GM12892 (cell line): ENCODE measurements at regions not wholly inside any gene's neighbourhood (a gene's known extent, or its start where the extent isn't known, plus 50 kb on each side); places are given as distances from the start of the nearest gene placed in this dataset.
"Not testable (repeated sequence)": the region's sequence is repeated elsewhere in the genome, so short reads cannot be mapped to it uniquely, and the experiment has no call there.

Experiments used
- DNase-seq: peaks from one replicate; pipeline ENCODE4 v3.0.0; 2011; ENCODE audit not compliant: insufficient read length
- FAIRE-seq: peaks from 2 replicates; lab custom pipeline; 2011; peaks lifted over from hg19 to GRCh38; lab: Jason Lieb, UNC
- POLR2A ChIP-seq: IDR thresholded peaks from 2 replicates; pipeline ENCODE4 v1.6.1; 2011; ENCODE audit warnings: low read depth, low read length, control low read depth
- POLR2AphosphoS5 ChIP-seq: IDR thresholded peaks from 2 replicates; pipeline ENCODE4 v1.6.1; 2011; ENCODE audit warnings: low read depth, low read length, control low read depth
- TAF1 ChIP-seq: IDR thresholded peaks from 2 replicates; pipeline ENCODE4 v1.6.1; 2011; ENCODE audit warnings: low read depth, mild to moderate bottlenecking, control low read depth, low read length, borderline replicate concordance

DNA sequence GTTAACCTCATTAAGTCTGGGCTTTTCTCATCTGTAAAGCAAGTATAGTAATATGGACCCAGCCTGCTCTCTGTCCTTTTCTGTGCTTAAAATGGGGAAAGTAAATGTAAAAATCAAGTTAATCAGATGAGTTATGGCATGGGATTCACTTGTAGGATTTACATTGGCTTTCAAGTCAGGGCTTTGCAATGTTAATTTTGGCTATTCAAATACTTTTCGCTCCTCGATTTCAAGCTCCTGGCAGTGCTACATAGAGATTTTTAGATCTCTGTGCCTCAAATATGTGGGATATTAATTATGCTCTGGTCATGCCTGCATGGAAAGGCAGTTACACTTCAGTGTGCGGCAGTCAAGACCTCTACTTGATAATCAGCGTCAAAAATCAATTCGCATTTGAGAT, 709.8 kb downstream of the LTN1 start:
- TF ChIP-seq POLR2AphosphoS5 (no peak), POLR2A (no peak), TAF1 (no peak)
- FAIRE-seq = no peak
- no peak for DNase-seq

DNA sequence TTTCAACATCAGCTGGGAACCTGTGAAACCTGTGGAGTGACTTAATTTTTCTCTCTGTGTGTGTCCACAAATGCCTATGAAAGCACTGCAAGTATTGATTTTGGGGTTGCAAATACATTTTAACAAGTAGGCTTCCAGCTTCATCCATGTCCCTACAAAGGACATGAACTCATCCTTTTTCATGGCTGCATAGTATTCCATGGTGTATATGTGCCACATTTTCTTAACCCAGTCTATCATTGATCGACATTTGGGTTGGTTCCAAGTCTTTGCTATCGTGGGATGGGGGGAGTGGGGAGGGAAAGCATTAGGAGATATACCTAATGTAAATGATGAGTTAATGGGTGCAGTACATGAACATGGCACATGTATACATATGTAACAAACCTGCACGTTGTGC, 711.3 kb downstream of the LTN1 start:
- FAIRE-seq, DNase-seq: not testable (repeated sequence)

DNA sequence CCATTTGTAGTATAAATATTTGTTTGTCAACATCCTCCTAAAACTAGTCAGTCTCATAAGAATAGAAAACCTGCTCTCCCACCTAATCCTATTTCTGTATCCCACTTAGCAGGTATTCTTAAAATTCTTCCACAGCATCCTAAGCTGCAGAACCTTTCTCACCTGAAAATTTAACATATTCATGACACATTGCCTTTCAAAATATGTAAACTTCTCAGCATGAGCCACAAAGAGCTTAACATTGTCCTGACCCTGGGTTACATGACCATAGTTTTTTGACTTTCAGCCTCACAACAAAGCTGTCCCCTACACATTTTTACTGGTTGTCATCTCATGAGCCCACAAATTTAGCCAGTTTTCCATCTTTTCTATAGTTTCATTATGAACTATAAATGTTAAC, 712.1 kb downstream of the LTN1 start:
- FAIRE-seq = no peak
- TF ChIP-seq POLR2AphosphoS5 (no peak), POLR2A (no peak), TAF1 (no peak)
- no peak for DNase-seq

DNA sequence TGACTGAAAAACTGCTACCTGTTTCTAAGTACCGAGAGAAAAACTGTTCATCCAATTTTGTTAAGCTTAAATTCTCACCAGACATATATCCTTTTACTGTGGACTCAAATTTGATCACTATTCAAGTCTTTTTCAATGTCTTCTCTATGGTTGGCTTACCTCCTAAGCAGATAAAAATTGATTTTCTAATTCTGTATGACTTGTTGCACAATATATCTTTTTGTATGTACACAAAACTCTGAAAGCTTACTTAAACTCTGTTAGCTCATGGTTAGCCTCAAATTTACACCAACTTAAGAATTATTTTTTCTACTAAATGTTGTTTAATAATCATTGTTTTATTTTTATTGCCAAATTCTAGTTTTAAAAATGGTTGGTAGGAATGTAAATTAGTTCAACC, 715.4 kb downstream of the LTN1 start:
- DNase-seq (no peak), FAIRE-seq (no peak)
- TF ChIP-seq POLR2AphosphoS5 (no peak), POLR2A (no peak), TAF1 (no peak)

DNA sequence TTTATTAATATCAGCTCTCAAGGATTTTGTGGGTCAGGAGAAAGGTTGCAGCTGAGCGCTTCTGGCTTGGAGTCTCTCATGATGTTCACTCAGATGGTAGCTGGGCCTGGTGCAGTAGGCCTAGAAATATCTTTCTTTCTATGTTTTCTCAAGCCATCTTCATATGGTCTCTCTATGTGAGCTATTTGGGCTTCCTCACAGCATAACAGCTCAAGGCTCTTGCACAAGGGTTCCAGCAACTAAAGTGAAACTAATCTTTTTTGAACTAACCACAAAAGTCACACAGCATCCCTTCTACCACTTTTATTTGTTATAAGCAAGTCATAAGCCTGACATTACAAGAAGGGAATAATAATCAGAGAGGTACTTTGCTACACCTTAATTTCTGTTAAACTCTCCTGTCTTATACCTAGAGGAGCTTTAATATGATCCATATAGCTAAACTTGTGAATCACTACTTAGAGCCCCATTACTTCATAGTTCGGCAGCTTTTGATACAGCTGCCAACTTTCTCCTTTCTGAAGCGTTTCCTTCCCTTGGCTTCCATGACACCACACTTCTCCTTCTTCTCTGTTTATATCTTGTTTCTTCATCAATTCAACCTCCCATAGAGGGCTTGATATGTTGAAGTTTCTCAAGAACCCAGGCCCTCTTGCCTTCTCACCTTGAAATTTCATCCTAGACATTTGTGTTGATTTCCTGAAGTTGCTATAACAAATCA, 720.2 kb downstream of the LTN1 start:
- FAIRE-seq (no peak), DNase-seq (no peak)
- TF ChIP-seq POLR2AphosphoS5 (no peak), POLR2A (no peak), TAF1 (no peak)

DNA sequence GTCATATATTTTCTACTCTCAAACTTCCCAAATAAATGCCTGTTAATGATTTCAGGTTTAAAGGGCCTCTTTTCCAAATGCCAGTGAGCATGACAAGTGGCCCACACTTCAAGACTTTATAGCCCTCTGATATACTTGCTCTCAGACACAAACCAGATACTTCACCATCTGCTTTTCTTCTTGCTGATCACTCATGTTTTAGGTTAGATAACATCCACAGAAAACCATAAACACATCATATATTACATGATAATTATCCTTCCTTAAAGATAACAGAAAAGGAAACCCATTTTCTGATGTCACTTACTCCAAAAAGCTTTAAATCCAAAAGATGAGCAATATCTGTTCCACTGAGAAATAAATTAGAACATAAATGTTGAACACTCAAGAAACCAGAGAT, 723.5 kb downstream of the LTN1 start:
- FAIRE-seq (no peak), DNase-seq (no peak)
- TF ChIP-seq POLR2AphosphoS5 (no peak), TAF1 (no peak), POLR2A (no peak)

DNA sequence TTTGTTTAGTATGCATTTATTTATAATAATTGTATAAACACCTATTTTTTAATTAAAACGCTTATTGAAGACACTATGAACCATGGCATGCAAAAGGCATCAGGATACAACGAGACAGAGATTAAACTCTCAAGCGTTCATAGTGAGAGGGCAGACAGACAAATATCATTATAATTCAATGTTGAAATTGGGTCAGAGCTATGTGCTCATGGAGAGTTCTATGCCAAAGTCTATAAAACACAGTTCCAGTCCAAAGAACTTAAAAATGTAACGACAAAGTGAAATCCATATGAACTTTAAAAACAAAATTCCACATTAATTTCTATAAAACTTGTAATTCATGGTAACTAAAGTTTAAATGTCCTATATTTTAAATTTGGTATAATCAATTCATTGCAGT, 724.0 kb downstream of the LTN1 start:
- no peak for TF ChIP-seq TAF1
- TF ChIP-seq POLR2AphosphoS5 = no peak
- TF ChIP-seq POLR2A = no peak
- FAIRE-seq = no peak
- DNase-seq = no peak

DNA sequence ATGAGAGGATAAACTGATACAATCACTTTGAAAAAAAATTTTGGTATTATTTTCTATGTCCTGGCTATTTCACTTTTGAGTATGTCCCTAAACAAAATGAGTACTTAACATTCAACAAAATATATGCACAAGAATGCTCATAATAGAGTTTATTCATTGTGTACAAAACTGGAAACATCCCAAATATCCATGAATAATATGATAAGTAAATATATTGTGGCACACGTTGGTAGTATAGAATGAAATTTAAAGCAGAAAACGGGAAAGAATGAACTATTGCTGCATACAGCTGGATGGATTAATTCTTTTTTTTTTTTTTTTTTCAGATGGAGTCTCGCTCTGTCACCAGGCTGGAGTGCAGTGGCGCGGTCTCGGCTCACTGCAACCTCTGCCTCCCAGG, 725.2 kb downstream of the LTN1 start:
- no peak for FAIRE-seq
- TF ChIP-seq POLR2A (no peak), TAF1 (no peak), POLR2AphosphoS5 (no peak)
- no peak for DNase-seq

DNA sequence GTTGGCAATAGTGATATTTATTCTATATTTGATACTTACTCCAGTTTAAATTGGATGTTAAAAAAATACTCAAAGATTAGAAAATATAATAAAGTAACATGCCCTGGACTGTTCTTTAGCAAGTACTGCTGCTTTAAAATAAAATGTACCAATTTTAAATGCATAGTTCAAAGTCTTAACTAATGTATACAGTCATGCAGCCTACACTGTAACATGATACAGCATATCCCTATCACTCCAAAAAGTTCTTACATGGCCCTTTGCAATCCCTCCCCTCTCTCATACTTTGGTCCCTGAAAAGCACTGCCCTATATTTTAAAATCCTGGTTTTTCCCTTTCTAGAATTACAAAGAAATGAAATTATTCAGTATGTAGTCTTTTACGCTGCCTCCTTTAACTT, 726.6 kb downstream of the LTN1 start:
- no peak for DNase-seq
- TF ChIP-seq TAF1 (no peak), POLR2A (no peak), POLR2AphosphoS5 (no peak)
- no peak for FAIRE-seq

DNA sequence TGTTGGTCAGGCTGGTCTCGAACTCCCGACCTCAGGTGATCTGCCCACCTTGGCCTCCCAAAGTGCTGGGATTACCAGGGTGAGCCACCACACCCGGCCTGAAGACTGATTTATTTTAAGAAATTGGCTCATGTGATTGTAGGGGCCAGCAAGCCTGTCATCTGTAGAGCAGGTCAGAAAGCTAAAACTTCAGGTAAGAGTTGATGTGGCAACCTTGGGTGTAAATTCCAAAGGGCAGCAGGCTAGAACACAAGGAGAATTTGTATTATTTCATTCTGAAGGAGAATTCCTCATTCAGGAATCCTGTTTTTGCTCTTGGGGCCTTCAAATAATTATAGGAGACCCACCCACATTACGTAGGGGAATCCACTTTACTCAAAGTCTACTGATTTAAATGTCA, 728.7 kb downstream of the LTN1 start:
- no peak for FAIRE-seq
- TF ChIP-seq POLR2AphosphoS5 (no peak), POLR2A (no peak), TAF1 (no peak)

DNA sequence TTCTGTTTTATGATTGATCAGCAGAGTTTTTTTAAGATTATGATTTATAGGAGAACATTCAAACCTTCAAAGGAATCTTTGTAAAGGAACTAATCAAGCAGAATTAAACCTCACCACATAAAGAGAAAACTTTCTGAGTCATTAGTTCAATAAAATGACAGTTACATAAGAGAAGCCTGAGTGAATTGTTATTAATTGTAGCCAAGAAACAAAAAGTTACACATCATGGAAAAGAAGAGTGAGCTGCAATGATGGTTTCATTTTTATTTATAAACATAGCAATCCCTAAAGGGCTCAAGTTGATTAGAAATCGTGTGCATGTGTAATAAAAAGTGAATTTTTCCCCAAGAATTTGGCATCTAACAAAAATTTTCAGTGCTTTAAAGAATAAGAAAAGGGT, 731.4 kb downstream of the LTN1 start:
- no peak for TF ChIP-seq POLR2A
- TF ChIP-seq POLR2AphosphoS5 = no peak
- TF ChIP-seq TAF1 = no peak
- FAIRE-seq (no peak), DNase-seq (no peak)

More for the DNA sequence above, 728.7 kb downstream of the LTN1 start:
- no peak for DNase-seq

DNA sequence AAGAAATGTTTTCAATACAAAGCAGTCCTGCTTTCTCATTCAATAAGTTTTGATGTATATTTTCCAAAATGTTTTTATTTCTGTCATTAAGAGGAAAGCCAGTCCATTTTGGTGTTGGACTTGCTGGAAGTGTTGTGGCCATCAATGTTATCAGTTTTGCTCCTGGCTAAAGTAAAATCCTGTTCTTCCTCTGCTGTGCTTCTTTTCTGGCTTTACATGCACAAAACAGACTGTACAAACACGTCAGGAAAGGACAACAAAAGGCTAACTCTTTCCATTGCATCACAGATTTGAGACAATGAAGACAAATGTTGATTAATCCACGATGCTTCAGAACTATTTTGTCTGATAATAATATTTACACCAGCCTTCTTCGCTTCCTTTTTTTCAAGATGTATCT, 735.4 kb downstream of the LTN1 start:
- FAIRE-seq (no peak), DNase-seq (no peak)
- TF ChIP-seq TAF1 = no peak
- no peak for TF ChIP-seq POLR2A
- TF ChIP-seq POLR2AphosphoS5 = no peak
